ENCODE measurements at regions not wholly inside any gene's neighbourhood (a gene's known extent, or its start where the extent isn't known, plus 50 kb on each side); places are given as distances from the start of the nearest gene placed in this dataset.
"Not testable (repeated sequence)": the region's sequence is repeated elsewhere in the genome, so short reads cannot be mapped to it uniquely, and the experiment has no call there.

DNA sequence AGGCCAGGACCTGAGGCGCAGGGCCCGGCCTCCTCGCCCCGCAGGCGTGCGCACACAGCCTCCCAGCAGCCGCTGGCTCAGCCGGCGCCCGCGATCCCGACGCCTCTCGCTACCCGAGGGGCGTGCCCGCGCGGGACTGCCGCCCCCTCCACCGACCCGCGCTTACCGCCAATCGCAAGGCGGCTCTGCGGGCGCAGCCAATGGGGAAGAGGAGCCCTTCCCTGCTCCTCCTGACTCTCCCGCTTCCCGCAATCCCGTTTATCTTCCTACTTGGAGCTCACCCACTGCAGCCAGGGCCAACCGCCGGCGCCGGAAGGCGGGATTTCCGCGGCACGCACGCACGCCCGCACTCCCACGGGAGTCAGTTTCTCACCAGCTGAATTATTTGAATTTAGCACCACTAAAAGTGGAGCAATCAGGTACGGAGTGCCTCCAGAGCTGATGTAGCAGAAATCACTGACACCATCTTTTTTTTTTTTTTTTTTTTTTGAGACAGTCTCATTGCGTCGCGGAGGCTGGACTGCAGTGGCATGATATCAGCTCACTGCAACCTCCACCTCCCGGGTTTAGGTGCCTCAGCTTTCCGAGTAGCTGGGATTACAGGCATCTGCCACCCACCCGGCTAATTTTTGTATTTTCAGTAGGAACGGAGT is 64.9 kb upstream of the TP53TG3C start:
- CTCF ChIA-PET, result not testable (repeated sequence)
- peak; percentile 83 for ATAC-seq (ENCODE audit: poor library complexity)

More for the DNA sequence above, 64.9 kb upstream of the TP53TG3C start:
- H3K4me1 Mint-ChIP-seq (ENCODE audit: low read depth); H3K4me3 Mint-ChIP-seq; intact Hi-C loops (cut with DNase I, micrococcal nuclease); POLR2A ChIA-PET; H3K4me1 ChIP-seq (ENCODE audit: insufficient read depth, low read length); H3K9me3 Mint-ChIP-seq; H3K27me3 ChIP-seq (ENCODE audit: control insufficient read depth in 1 of 2, insufficient read depth in 2 of 2, low read length in 2 of 2); H3K4me3 ChIP-seq (ENCODE audit: low read length); H3K36me3 ChIP-seq (ENCODE audit: insufficient read depth, low read length); DNase-seq; H3K27ac Mint-ChIP-seq; H3K27me3 Mint-ChIP-seq; H3K9me3 ChIP-seq (ENCODE audit: control insufficient read depth in 1 of 2, insufficient read depth in 1 of 2, low read length in 2 of 2); H3K27ac ChIP-seq (ENCODE audit: low read depth in 1 of 2, low read length in 2 of 2); H3K36me3 Mint-ChIP-seq (ENCODE audit: low read depth): not testable (repeated sequence)
